Osteocyte (in vitro differentiated cells): ENCODE measurements at regions not wholly inside any gene's neighbourhood (a gene's known extent, or its start where the extent isn't known, plus 50 kb on each side); places are given as distances from the start of the nearest gene placed in this dataset.
A peak's percentile ranks its signal among the peaks of the same experiment; 100 is the strongest.

ENCODE experiments used
- DNase-seq: peaks from one replicate; pipeline ENCODE4 v3.0.0; 2021; ENCODE audit warnings: mixed read lengths; ENCODE audit not compliant: unreplicated experiment; ENCODE audit errors: extremely low spot score
- H3K27ac Mint-ChIP-seq: one replicate; pipeline ENCODE4 v1.8.0; 2021; ENCODE audit warnings: mild to moderate bottlenecking, mixed read lengths; ENCODE audit not compliant: unreplicated experiment
- H3K27me3 Mint-ChIP-seq: one replicate; pipeline ENCODE4 v1.8.0; 2021; ENCODE audit warnings: mixed read lengths; ENCODE audit not compliant: unreplicated experiment
- H3K36me3 Mint-ChIP-seq: one replicate; pipeline ENCODE4 v1.8.0; 2021; ENCODE audit warnings: mixed read lengths; ENCODE audit not compliant: unreplicated experiment
- H3K4me1 Mint-ChIP-seq: one replicate; pipeline ENCODE4 v1.8.0; 2021; ENCODE audit warnings: mixed read lengths; ENCODE audit not compliant: unreplicated experiment
- H3K4me3 Mint-ChIP-seq: one replicate; pipeline ENCODE4 v1.8.0; 2021; ENCODE audit warnings: mild to moderate bottlenecking, moderate library complexity, mixed read lengths; ENCODE audit not compliant: unreplicated experiment
- H3K9me3 Mint-ChIP-seq: one replicate; pipeline ENCODE4 v1.8.0; 2021; ENCODE audit warnings: mixed read lengths; ENCODE audit not compliant: unreplicated experiment
- CTCF ChIP-seq: fragments of 200-600 bp; sonication (generic); IDR thresholded peaks from 2 replicates; pipeline ENCODE4 v1.5.0; 2021; ENCODE audit warnings: antibody characterized with exemption, mild to moderate bottlenecking, moderate library complexity

GRCh38 chr1:22287946-22288520, 145.1 kb upstream of the WNT4 start:
- TF ChIP-seq CTCF = no peak
- Mint-ChIP-seq H3K27ac (no peak overlapping the region), H3K36me3 (no peaks in the 10 kb centered on the region), H3K9me3 (no peaks in the 10 kb centered on the region), H3K4me1 (peaks cover 7% of the 10 kb centered on the region), H3K4me3 (no peak overlapping the region), H3K27me3 (peaks cover 6% of the 10 kb centered on the region)
- peak; percentile 73 for DNase-seq

- Mint-ChIP-seq H3K4me1 (peaks cover 7% of the 10 kb centered on the region), H3K27ac (no peak overlapping the region), H3K27me3 (peaks cover 1% of the 10 kb centered on the region), H3K9me3 (no peaks in the 10 kb centered on the region), H3K36me3 (no peaks in the 10 kb centered on the region), H3K4me3 (no peak overlapping the region)
- TF ChIP-seq CTCF = no peak
- DNase-seq = peak; percentile 46
Observed at GRCh38 chr1:22288593-22289241, 145.8 kb upstream of the WNT4 start.

- Mint-ChIP-seq H3K4me1 (peaks cover 7% of the 10 kb centered on the region), H3K36me3 (no peaks in the 10 kb centered on the region), H3K4me3 (no peak overlapping the region), H3K9me3 (no peaks in the 10 kb centered on the region), H3K27me3 (no peaks in the 10 kb centered on the region), H3K27ac (no peak overlapping the region)
- no peak for TF ChIP-seq CTCF
- peak; percentile 62 for DNase-seq
Observed at GRCh38 chr1:22289307-22289995, 146.6 kb upstream of the WNT4 start.

GRCh38 chr1:22290157-22290556, 147.3 kb upstream of the WNT4 start:
- Mint-ChIP-seq H3K9me3 (no peaks in the 10 kb centered on the region), H3K36me3 (no peaks in the 10 kb centered on the region), H3K27ac (no peak overlapping the region), H3K4me1 (peaks cover 7% of the 10 kb centered on the region), H3K4me3 (no peak overlapping the region), H3K27me3 (no peaks in the 10 kb centered on the region)
- no peak for DNase-seq
- TF ChIP-seq CTCF = no peak

- Mint-ChIP-seq H3K27me3 (no peaks in the 10 kb centered on the region), H3K4me1 (peaks cover 7% of the 10 kb centered on the region), H3K27ac (no peak overlapping the region), H3K9me3 (no peaks in the 10 kb centered on the region), H3K36me3 (no peaks in the 10 kb centered on the region), H3K4me3 (no peak overlapping the region)
- no peak for TF ChIP-seq CTCF
- peak; percentile 62 for DNase-seq
Observed at GRCh38 chr1:22290611-22291010, 147.7 kb upstream of the WNT4 start.
